Endothelial cell of umbilical vein (primary cell): ENCODE measurements at regions not wholly inside any gene's neighbourhood (a gene's known extent, or its start where the extent isn't known, plus 50 kb on each side); places are given as distances from the start of the nearest gene placed in this dataset.

Experiments used
- CTCF ChIP-seq, 2 donors: IDR thresholded peaks; 1 replicate in 1 of 2; 2 replicates in 1 of 2; pipeline ENCODE4 v1.5.1; 2011; ENCODE audit warnings: low read length in 2 of 2, mild to moderate bottlenecking in 2 of 2, moderate library complexity in 2 of 2, control low read depth in 1 of 2, inconsistent platforms in 1 of 2, low read depth in 1 of 2; ENCODE audit not compliant: insufficient read depth in 1 of 2; ENCODE audit errors: extremely low read depth in 1 of 2
- EZH2 ChIP-seq: IDR thresholded peaks from 2 replicates; pipeline ENCODE4 v1.6.1; 2012; ENCODE audit warnings: borderline replicate concordance, low read depth, mild to moderate bottlenecking, moderate library complexity, low read length, inconsistent platforms; ENCODE audit not compliant: severe bottlenecking
- JUN ChIP-seq: IDR thresholded peaks from 2 replicates; pipeline ENCODE4 v1.6.1; 2011; ENCODE audit warnings: borderline replicate concordance, low read depth; ENCODE audit not compliant: insufficient read length, insufficient read depth
- MAX ChIP-seq: IDR thresholded peaks from 2 replicates; pipeline ENCODE4 v1.6.1; 2011; ENCODE audit not compliant: insufficient read depth, insufficient read length
- POLR2A ChIP-seq: IDR thresholded peaks from 2 replicates; pipeline ENCODE4 v1.6.1; 2012; ENCODE audit warnings: low read depth, mild to moderate bottlenecking, control low read depth, low read length

- TF ChIP-seq CTCF (IDR thresholded peaks at IDR 0.05; ENCODE audit: extremely low read depth in 1 of 2, insufficient read depth in 1 of 2, low read depth in 1 of 2, low read length in 2 of 2), result no peak
- no peak for TF ChIP-seq EZH2
- TF ChIP-seq POLR2A, result no peak
- TF ChIP-seq MAX, result no peak
- no peak for TF ChIP-seq JUN
These were observed 88.6 kb downstream of the ZBTB18 start for GRCh38 chr1:244139655-244140054.
